B cell (primary cell): ENCODE measurements at regions not wholly inside any gene's neighbourhood (a gene's known extent, or its start where the extent isn't known, plus 50 kb on each side); places are given as distances from the start of the nearest gene placed in this dataset.

Experiments used
- ATAC-seq: fragments of 200-7000 bp; cut with Tn5 transposase; one replicate; pipeline ENCODE4 v1.10.0; 2021; ENCODE audit warnings: low read depth, mild to moderate bottlenecking, moderate number of reproducible peaks, moderate library complexity
- CTCF ChIA-PET: fragments of 350-600 bp; sonication (Branson Sonifier 250); formaldehyde crosslinking; loops from one replicate; lab custom pipeline; 2021; ENCODE audit warnings: antibody characterized with exemption, inconsistent platforms; lab: Charles Lee
- POLR2A ChIA-PET: fragments of 350-600 bp; sonication (Branson Sonifier 250); formaldehyde crosslinking; loops from one replicate; lab custom pipeline; 2021; ENCODE audit warnings: antibody characterized with exemption; lab: Charles Lee
- DNase-seq: peaks from one replicate; pipeline ENCODE4 v3.0.0; 2013
- H2AFZ ChIP-seq: 2 replicates; pipeline ENCODE4 v1.6.1; 2012; ENCODE audit warnings: mild to moderate bottlenecking, low read depth, low read length; ENCODE audit not compliant: insufficient read depth, poor library complexity, severe bottlenecking
- H3K27ac ChIP-seq, 2 donors: 1 replicate in 1 of 2; 2 replicates in 1 of 2; pipeline ENCODE4 v1.5.1; 2012 to 2013; ENCODE audit warnings: low read length in 2 of 2, mild to moderate bottlenecking in 2 of 2, moderate library complexity in 1 of 2
- H3K27me3 ChIP-seq, 4 experiments: fragments of 200-600 bp in 1 of 4; sonication (generic) in 1 of 4; replicated peaks in 1 of 4; 1 replicate in 2 of 4; 2 replicates in 2 of 4; pipeline versions ENCODE4 v1.6.1 to v1.7.0; 2013 to 2016; ENCODE audit warnings: low read length in 3 of 4, mild to moderate bottlenecking in 2 of 4, mixed read lengths in 1 of 4, moderate library complexity in 1 of 4; ENCODE audit not compliant: insufficient read depth in 4 of 4, control insufficient read depth in 3 of 4; ENCODE audit errors: control extremely low read depth in 1 of 4
- H3K36me3 ChIP-seq, 2 experiments: replicated peaks in 1 of 2; 1 replicate in 1 of 2; 2 replicates in 1 of 2; pipeline versions ENCODE4 v1.6.1 to v1.7.1; 2013; ENCODE audit warnings: low read length in 1 of 2; ENCODE audit not compliant: insufficient read depth in 2 of 2, control insufficient read depth in 1 of 2; ENCODE audit errors: control extremely low read depth in 1 of 2, extremely low read depth in 1 of 2
- H3K4me1 ChIP-seq, 2 donors: fragments of 200-600 bp in 1 of 2; sonication (generic) in 1 of 2; 1 replicate in 1 of 2; 2 replicates in 1 of 2; pipeline versions ENCODE4 v1.5.1 to v1.6.1; 2013 to 2017; ENCODE audit warnings: low read length in 2 of 2; ENCODE audit not compliant: control insufficient read depth in 2 of 2, insufficient read depth in 2 of 2
- H3K4me2 ChIP-seq: replicated peaks from 2 replicates; pipeline ENCODE3; 2012; ENCODE audit warnings: mild to moderate bottlenecking, low read depth, low read length; ENCODE audit not compliant: poor library complexity, severe bottlenecking
- H3K4me3 ChIP-seq, 5 experiments: fragments of 200-600 bp in 1 of 5; sonication (generic) in 1 of 5; 1 replicate in 3 of 5; 2 replicates in 2 of 5; pipeline versions ENCODE4 v1.5.1 to v1.7.0; 2011 to 2016; ENCODE audit warnings: low read length in 4 of 5, mild to moderate bottlenecking in 4 of 5, low read depth in 2 of 5, control low read depth in 1 of 5, moderate library complexity in 1 of 5; ENCODE audit not compliant: insufficient read depth in 1 of 5; ENCODE audit errors: control extremely low read depth in 1 of 5, extremely low read depth in 1 of 5
- H3K79me2 ChIP-seq: fragments of 200-600 bp; sonication (generic); one replicate; pipeline ENCODE4 v1.6.0; 2016; ENCODE audit warnings: low read length; ENCODE audit not compliant: control insufficient read depth, insufficient read depth
- H3K9ac ChIP-seq: fragments of 200-600 bp; sonication (generic); 2 replicates; pipeline ENCODE4 v1.6.1; 2017; ENCODE audit warnings: mild to moderate bottlenecking, low read length, moderate library complexity
- H3K9me3 ChIP-seq, 3 donors: one replicate each; pipeline versions ENCODE4 v1.6.1 to v1.7.1; 2013; ENCODE audit warnings: low read length in 2 of 3; ENCODE audit not compliant: control insufficient read depth in 2 of 3, insufficient read depth in 1 of 3; ENCODE audit errors: control extremely low read depth in 1 of 3
- H4K20me1 ChIP-seq: 2 replicates; pipeline ENCODE4 v1.6.0; 2012; ENCODE audit warnings: mild to moderate bottlenecking, low read length; ENCODE audit not compliant: insufficient read depth, control insufficient read depth, poor library complexity, severe bottlenecking
- H3K27ac Mint-ChIP-seq: one replicate; pipeline ENCODE4 v1.8.0; 2021; ENCODE audit warnings: mixed read lengths
- H3K27me3 Mint-ChIP-seq: one replicate; pipeline ENCODE4 v1.8.0; 2021; ENCODE audit warnings: mixed read lengths
- H3K4me1 Mint-ChIP-seq: one replicate; pipeline ENCODE4 v1.8.0; 2021; ENCODE audit warnings: mixed read lengths
- H3K4me3 Mint-ChIP-seq: one replicate; pipeline ENCODE4 v1.8.0; 2021; ENCODE audit warnings: mixed read lengths
- H3K9me3 Mint-ChIP-seq: one replicate; pipeline ENCODE4 v1.8.0; 2022; ENCODE audit warnings: mixed read lengths; ENCODE audit not compliant: insufficient read depth
- EZH2 ChIP-seq: IDR thresholded peaks from 2 replicates; pipeline ENCODE4 v1.6.1; 2012; ENCODE audit warnings: borderline replicate concordance, low read depth, mild to moderate bottlenecking, moderate library complexity, low read length; ENCODE audit not compliant: insufficient read depth, poor library complexity, severe bottlenecking
- WGBS: methylation state at CpG from one replicate; pipeline ENCODE4 v1.1.5; 2013; ENCODE audit warnings: missing lambda C conversion rate; ENCODE audit not compliant: insufficient coverage; 5-methylcytosine and 5-hydroxymethylcytosine counted together
- intact Hi-C: fragments of 100-400 bp; cut with micrococcal nuclease; formaldehyde crosslinking; loops from one replicate; pipeline ENCODE4 v1.10.0; 2022
- TF ChIP-seq, protein P1 (sequence below): fragments of 200-600 bp; IDR thresholded peaks from one replicate; pipeline ENCODE4 v1.8.0; 2022; ENCODE audit warnings: antibody characterized with exemption, mild to moderate bottlenecking

DNA sequence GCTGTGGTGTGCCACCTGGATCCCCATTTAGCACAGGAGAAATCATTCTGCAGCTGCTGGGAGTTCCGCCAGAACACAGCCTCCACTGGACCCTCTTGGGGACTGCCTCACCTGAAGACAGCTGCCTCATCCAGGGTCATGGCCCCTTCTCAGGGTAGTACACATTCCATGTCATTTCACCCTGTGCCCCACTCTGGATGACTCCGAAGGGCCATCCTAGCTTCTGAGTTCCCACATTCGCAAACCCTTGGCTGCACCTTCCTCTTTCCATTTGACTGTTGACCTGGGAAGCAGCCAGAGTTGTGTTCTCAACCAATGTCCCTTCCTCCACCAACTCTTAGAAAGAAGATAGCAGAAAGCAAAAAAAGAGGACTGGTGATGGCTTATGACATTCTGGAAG, 125.6 kb upstream of the TBX20 start:
- intact Hi-C loops, result no loop called here
- WGBS, result 84% methylated on average over 3 of the region's 3 CpGs

GRCh38 chr7:35375516-35375915, 121.6 kb upstream of the TBX20 start:
- ATAC-seq (no peak), DNase-seq (no peak)
- CTCF ChIA-PET, result no interaction called here
- Mint-ChIP-seq H3K4me1 (no peaks in the 10 kb centered on the region), H3K27me3 (peaks cover 24% of the 10 kb centered on the region), H3K4me3 (no peak overlapping the region), H3K9me3 (peaks cover 5% of the 10 kb centered on the region), H3K27ac (no peak overlapping the region)
- Histone ChIP-seq H3K36me3 (no peaks in the 10 kb centered on the region), H3K4me1 (no peaks in the 10 kb centered on the region), H3K4me3 (no peak overlapping the region), H3K4me2 (no peak overlapping the region), H3K9ac (no peak overlapping the region), H3K9me3 (peaks cover 0 to 6% (median 0%) of the 10 kb centered on the region in 3 donors), H4K20me1 (no peaks in the 10 kb centered on the region), H3K79me2 (no peaks in the 10 kb centered on the region), H3K27ac (no peak overlapping the region), H3K27me3 (peaks cover 0 to 5% (median 2%) of the 10 kb centered on the region in 4 experiments), H2AFZ (no peak overlapping the region)
- WGBS, result 81% methylated on average over 4 of the region's 5 CpGs
- POLR2A ChIA-PET, result no interaction called here
- TF ChIP-seq, protein P1, sequence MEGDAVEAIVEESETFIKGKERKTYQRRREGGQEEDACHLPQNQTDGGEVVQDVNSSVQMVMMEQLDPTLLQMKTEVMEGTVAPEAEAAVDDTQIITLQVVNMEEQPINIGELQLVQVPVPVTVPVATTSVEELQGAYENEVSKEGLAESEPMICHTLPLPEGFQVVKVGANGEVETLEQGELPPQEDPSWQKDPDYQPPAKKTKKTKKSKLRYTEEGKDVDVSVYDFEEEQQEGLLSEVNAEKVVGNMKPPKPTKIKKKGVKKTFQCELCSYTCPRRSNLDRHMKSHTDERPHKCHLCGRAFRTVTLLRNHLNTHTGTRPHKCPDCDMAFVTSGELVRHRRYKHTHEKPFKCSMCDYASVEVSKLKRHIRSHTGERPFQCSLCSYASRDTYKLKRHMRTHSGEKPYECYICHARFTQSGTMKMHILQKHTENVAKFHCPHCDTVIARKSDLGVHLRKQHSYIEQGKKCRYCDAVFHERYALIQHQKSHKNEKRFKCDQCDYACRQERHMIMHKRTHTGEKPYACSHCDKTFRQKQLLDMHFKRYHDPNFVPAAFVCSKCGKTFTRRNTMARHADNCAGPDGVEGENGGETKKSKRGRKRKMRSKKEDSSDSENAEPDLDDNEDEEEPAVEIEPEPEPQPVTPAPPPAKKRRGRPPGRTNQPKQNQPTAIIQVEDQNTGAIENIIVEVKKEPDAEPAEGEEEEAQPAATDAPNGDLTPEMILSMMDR, result no peak
- no peak for TF ChIP-seq EZH2
- intact Hi-C loops, result no loop called here

More for the DNA sequence above, 125.6 kb upstream of the TBX20 start:
- H2AFZ ChIP-seq, result no peak overlapping the region
- H3K27ac ChIP-seq, result no peak overlapping the region
- Mint-ChIP-seq H3K27ac (no peak overlapping the region), H3K27me3 (peaks cover 27% of the 10 kb centered on the region), H3K4me1 (no peaks in the 10 kb centered on the region), H3K9me3 (peaks cover 5% of the 10 kb centered on the region), H3K4me3 (no peak overlapping the region)
- CTCF ChIA-PET, result no interaction called here
- no peaks in the 10 kb centered on the region for H3K79me2 ChIP-seq
- no peaks in the 10 kb centered on the region for H3K4me1 ChIP-seq
- no peaks in the 10 kb centered on the region for H3K36me3 ChIP-seq
- peaks cover 0 to 5% (median 2%) of the 10 kb centered on the region in 4 experiments for H3K27me3 ChIP-seq
- no peak overlapping the region for H3K9ac ChIP-seq
- no peaks in the 10 kb centered on the region for H4K20me1 ChIP-seq
- POLR2A ChIA-PET, result no interaction called here
- peaks cover 0 to 6% (median 0%) of the 10 kb centered on the region in 3 donors for H3K9me3 ChIP-seq
- ATAC-seq (no peak), DNase-seq (no peak)
- TF ChIP-seq, protein P1, result no peak
- TF ChIP-seq EZH2, result no peak
- no peak overlapping the region for H3K4me2 ChIP-seq
- H3K4me3 ChIP-seq, result no peak overlapping the region
